Large intestine (tissue), 3 donors: ENCODE measurements at regions not wholly inside any gene's neighbourhood (a gene's known extent, or its start where the extent isn't known, plus 50 kb on each side); places are given as distances from the start of the nearest gene placed in this dataset.

ENCODE experiments used
- DNase-seq, 2 donors: peaks; one replicate each; pipeline versions ENCODE4 v3.0.0 to v3.0.0-alpha.2; 2013
- H3K27ac ChIP-seq: one replicate; pipeline ENCODE4 v1.5.1; 2013; ENCODE audit warnings: low read length
- H3K27me3 ChIP-seq: 2 replicates; pipeline ENCODE4 v1.6.1; 2013; ENCODE audit warnings: low read length; ENCODE audit not compliant: control insufficient read depth, insufficient read depth
- H3K36me3 ChIP-seq: 2 replicates; pipeline ENCODE4 v1.6.1; 2013; ENCODE audit warnings: low read length; ENCODE audit not compliant: control insufficient read depth, insufficient read depth
- H3K4me1 ChIP-seq: one replicate; pipeline ENCODE4 v1.6.1; 2013; ENCODE audit warnings: low read length; ENCODE audit not compliant: control insufficient read depth, insufficient read depth
- H3K4me3 ChIP-seq: one replicate; pipeline ENCODE4 v1.5.1; 2013; ENCODE audit warnings: low read length
- H3K9me3 ChIP-seq: one replicate; pipeline ENCODE4 v1.6.1; 2013; ENCODE audit warnings: mild to moderate bottlenecking, low read depth, low read length, moderate library complexity; ENCODE audit not compliant: control insufficient read depth
- WGBS: methylation state at CpG from one replicate; pipeline ENCODE4 v1.1.5; 2013; ENCODE audit warnings: low lambda C conversion rate; ENCODE audit not compliant: insufficient coverage; 5-methylcytosine and 5-hydroxymethylcytosine counted together

DNA sequence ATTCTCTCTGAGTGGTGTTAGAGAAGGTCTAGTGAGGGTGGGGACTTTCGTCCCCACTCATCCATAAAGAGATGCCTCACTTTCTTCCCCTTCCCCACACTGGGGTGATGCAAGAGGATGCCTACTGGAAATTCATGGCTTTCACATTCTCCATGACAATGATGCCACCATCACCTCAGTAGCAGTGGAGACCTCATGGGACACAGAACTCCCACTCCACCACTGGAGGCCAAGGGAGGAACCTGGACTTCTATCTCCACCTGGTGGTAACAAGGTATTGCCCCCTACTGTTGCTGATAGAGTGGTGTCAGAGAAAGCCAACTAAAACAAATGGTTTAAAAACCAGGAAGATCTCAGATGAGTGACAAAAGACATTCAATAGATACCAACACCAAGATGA is 110.9 kb downstream of the INHBB start:
- Histone ChIP-seq H3K27me3 (no peaks in the 10 kb centered on the region), H3K4me3 (no peak overlapping the region), H3K4me1 (no peaks in the 10 kb centered on the region), H3K36me3 (no peaks in the 10 kb centered on the region), H3K27ac (no peak overlapping the region), H3K9me3 (peaks cover 11% of the 10 kb centered on the region)
- no peak for DNase-seq
- WGBS, result no CpG with 5 or more reads among the region's 1 CpG

DNA sequence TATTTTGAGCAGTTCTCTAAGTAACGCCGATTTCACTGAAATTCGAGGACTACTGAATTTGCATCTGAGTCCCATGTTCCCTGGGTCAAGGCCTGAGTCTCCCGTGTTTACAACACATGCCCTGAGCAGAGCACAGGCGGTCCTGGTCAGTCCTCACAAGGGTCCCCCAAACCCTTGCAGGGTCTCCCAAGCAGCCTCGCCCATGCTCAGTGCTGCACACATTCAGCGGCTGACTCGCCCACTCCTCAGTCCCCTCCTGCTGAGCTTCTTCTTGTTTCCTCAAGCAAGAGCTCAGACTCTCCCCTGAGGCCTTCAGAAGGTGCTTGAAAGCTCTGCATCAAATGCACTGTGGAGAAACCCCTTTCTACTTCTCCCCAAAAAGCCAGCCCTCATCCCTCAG is 114.6 kb downstream of the INHBB start:
- Histone ChIP-seq H3K9me3 (peaks cover 11% of the 10 kb centered on the region), H3K36me3 (no peaks in the 10 kb centered on the region), H3K27me3 (no peaks in the 10 kb centered on the region), H3K4me3 (no peak overlapping the region), H3K4me1 (peaks cover 8% of the 10 kb centered on the region), H3K27ac (no peak overlapping the region)
- no peak for DNase-seq
- WGBS, result no CpG with 5 or more reads among the region's 8 CpGs

- Histone ChIP-seq H3K36me3 (no peaks in the 10 kb centered on the region), H3K4me3 (no peak overlapping the region), H3K27ac (no peak overlapping the region), H3K9me3 (peaks cover 11% of the 10 kb centered on the region), H3K27me3 (no peaks in the 10 kb centered on the region), H3K4me1 (peaks cover 13% of the 10 kb centered on the region)
- no CpG with 5 or more reads among the region's 5 CpGs for WGBS
- no peak for DNase-seq
These were observed 115.2 kb downstream of the INHBB start for GRCh38 chr2:120461092-120461491.

GRCh38 chr2:120461546-120462537 is 115.9 kb downstream of the INHBB start:
- peaks cover 11% of the 10 kb centered on the region for H3K9me3 ChIP-seq

DNA sequence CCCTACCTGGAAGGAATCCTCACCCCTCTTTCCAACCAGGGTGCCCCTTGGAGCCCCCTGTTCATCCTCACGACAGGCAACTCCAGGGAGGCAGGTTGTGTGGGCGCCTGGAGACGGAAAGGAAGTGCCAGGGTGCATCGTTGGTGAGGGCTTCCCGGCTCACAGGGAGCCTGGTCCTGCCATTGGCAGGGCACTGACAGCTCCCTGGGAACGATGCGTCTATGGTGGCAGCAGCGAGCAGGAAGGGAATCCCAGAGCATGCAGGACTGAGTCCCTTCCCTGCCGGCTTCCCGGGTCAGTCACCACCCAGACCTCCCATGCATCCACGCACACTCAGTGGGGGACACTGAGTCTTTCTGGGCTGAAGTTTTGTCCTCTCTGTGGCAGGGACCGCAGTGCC is 117.6 kb downstream of the INHBB start:
- Histone ChIP-seq H3K27ac (no peak overlapping the region), H3K36me3 (no peaks in the 10 kb centered on the region), H3K27me3 (no peaks in the 10 kb centered on the region), H3K4me3 (no peak overlapping the region), H3K4me1 (peaks cover 23% of the 10 kb centered on the region), H3K9me3 (peaks cover 6% of the 10 kb centered on the region)
- WGBS, result no CpG with 5 or more reads among the region's 12 CpGs
- no peak for DNase-seq

More at GRCh38 chr2:120461546-120462537, 115.9 kb downstream of the INHBB start:
- DNase-seq, result no peak
- no peaks in the 10 kb centered on the region for H3K36me3 ChIP-seq
- H3K4me1 ChIP-seq, result peaks cover 20% of the 10 kb centered on the region
- H3K27me3 ChIP-seq, result no peaks in the 10 kb centered on the region
- no peak overlapping the region for H3K27ac ChIP-seq
- H3K4me3 ChIP-seq, result no peak overlapping the region
- 100% methylated on average over 1 of the region's 14 CpGs for WGBS

DNA sequence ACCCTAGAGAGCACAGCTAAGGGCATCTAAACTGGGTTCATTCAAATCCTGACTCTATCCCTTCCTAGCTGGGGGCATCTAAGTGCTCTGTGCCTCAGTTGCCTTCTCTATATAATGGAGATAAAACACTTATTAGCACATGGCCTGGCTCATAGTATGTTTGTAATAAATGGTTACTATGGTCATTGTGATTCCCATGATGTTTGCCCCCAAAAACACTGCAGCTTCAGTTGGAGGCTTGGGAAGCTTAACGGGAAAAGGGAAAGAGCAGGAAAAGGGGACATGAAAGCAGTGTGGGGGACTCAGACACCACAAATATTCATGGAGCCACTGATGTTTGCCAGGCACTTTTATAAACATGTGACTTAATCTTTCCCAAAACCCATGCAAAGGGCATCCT is 118.1 kb downstream of the INHBB start:
- no peaks in the 10 kb centered on the region for H3K27me3 ChIP-seq
- H3K4me3 ChIP-seq, result no peak overlapping the region
- no peak overlapping the region for H3K27ac ChIP-seq
- no CpG with 5 or more reads among the region's 1 CpG for WGBS
- no peaks in the 10 kb centered on the region for H3K36me3 ChIP-seq
- H3K4me1 ChIP-seq, result peaks cover 23% of the 10 kb centered on the region
- no peak for DNase-seq
- peaks cover 1% of the 10 kb centered on the region for H3K9me3 ChIP-seq

- no peak for DNase-seq
- WGBS, result no CpG with 5 or more reads among the region's 12 CpGs
- H3K27ac ChIP-seq, result no peak overlapping the region
- H3K4me1 ChIP-seq, result peaks cover 26% of the 10 kb centered on the region
- H3K4me3 ChIP-seq, result no peak overlapping the region
- no peaks in the 10 kb centered on the region for H3K9me3 ChIP-seq
- no peaks in the 10 kb centered on the region for H3K27me3 ChIP-seq
- H3K36me3 ChIP-seq, result no peaks in the 10 kb centered on the region
These were observed 118.6 kb downstream of the INHBB start for GRCh38 chr2:120464448-120464931.

DNA sequence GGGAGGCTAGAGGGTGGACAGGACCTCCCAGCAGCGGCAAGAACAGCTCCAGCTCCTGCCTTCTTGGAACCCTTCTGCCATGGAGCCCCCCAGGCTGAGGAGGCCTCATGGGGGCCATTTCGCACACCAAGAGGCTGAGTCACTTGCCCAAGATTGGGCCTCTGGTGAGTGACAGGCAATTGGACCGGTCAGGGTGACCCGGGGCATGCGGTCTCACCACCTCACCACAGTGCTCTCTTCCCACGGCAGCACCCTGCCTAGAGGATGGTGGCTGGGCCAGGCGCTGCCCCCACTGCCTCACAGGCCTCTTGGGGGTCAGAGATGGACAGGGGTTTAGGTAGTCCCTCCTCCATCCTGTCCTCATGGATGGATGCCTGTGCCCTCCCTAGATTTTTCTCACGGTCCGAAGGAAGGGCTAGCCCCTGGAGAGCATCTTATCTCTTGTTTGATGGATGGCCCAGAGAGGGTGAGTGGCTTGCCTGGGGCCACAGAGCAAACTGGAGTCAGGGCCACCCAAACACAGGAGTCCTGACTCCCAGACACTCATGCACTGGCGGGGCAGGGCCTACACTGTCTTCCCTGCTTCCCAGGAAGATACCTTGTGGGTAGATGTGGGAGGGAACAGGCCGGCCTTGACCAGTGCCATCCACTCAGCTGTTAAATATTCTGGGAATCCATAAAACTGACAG is 119.2 kb downstream of the INHBB start:
- WGBS, result no CpG with 5 or more reads among the region's 11 CpGs
- DNase-seq, result no peak
- Histone ChIP-seq H3K4me3 (no peak overlapping the region), H3K36me3 (no peaks in the 10 kb centered on the region), H3K27ac (peak overlapping the region; percentile 66), H3K27me3 (no peaks in the 10 kb centered on the region), H3K4me1 (peaks cover 33% of the 10 kb centered on the region), H3K9me3 (no peaks in the 10 kb centered on the region)

DNA sequence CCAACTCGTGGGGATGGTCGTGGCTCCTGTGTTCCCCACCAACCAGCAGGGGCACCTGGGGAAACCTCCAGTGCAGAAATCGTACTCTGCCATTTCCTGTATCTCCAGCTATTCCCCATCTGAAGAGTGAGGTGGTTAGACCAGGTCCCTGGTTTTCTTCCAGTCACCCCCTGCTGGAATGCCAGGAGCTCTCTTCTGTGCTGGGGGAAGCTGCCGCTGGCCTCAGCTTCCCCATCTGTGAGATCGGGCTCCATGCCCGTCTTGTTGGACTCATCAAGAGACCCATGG is 119.7 kb downstream of the INHBB start:
- no peaks in the 10 kb centered on the region for H3K9me3 ChIP-seq
- H3K27me3 ChIP-seq, result no peaks in the 10 kb centered on the region
- peak overlapping the region; percentile 66 for H3K27ac ChIP-seq
- no peak for DNase-seq
- WGBS, result no CpG with 5 or more reads among the region's 6 CpGs
- H3K4me1 ChIP-seq, result peaks cover 38% of the 10 kb centered on the region
- peak overlapping the region; percentile 15 for H3K4me3 ChIP-seq
- H3K36me3 ChIP-seq, result no peaks in the 10 kb centered on the region

DNA sequence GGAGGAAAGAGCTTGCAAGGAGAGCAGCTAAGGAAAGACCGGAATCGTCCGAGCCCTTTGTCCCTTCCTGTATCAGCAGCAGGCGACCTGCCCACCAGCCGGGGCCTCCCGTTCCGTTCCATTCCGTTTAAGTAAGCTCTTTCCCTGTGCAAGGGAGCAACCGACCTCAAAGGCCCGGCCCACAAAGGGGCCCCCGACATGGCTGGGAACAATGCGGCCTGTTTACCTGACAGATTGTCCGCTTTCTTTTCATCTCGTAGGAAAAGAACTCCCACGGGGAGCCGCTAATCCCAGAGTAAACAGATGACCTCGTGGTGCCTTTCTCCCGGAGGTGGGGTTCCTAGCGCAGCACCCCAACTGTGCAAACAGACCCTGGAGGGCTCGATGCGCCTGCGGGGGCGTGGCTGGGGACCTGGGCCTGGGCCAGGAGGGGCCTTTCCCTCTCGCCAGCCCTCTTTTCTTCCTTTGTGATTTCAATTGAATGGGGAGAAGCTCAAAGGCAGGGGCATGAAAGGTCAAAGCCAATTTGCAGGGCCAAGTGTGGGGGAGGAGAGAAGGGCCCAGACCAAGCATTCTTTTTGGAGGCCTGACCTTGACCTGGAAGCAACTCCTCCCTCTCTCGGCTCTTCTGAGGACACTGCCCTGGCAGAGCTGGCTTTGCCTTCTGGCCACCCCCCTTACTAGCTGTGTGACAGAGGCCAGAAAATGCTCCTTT is 120.2 kb downstream of the INHBB start:
- peak; percentile 84 to 94 for DNase-seq
- Histone ChIP-seq H3K36me3 (no peaks in the 10 kb centered on the region), H3K4me3 (peak overlapping the region; percentile 15), H3K9me3 (no peaks in the 10 kb centered on the region), H3K4me1 (peaks cover 39% of the 10 kb centered on the region), H3K27me3 (no peaks in the 10 kb centered on the region), H3K27ac (peak overlapping the region; percentile 66)
- WGBS, result no CpG with 5 or more reads among the region's 25 CpGs
